ENCODE measurements at regions not wholly inside any gene's neighbourhood (a gene's known extent, or its start where the extent isn't known, plus 50 kb on each side); places are given as distances from the start of the nearest gene placed in this dataset.
"Not testable (repeated sequence)": the region's sequence is repeated elsewhere in the genome, so short reads cannot be mapped to it uniquely, and the experiment has no call there.

DNA sequence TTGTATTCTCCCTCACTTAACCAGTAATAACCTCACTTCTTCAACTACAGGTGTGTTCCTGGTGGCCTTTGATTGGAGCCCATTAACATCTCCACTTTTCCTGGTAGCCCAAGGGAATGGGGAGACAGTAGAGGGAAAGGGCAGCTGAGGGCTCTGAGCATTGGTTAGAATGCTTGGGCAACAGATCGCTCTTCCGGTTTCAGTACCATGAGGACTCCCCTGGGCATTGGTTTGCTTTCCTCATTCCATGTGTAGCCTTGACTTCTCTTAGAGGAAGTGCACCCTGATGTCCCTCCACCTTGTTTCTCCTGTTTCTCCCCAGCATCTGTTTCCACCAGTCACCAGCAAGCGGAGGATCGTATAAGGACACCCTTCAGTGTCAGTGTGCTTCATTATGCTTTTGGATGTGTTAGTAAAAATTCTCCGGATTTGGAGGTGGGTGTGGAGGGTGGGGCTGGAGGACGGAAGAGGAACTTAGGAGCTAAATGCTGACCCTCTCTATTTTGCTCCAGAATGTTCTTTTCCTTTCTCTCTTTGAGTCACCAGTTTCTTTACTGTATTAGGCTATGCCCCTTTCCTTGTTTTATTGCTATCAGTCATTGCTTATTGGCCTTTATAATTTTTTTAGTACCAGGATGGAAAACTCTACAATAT lies 50.6 kb upstream of the ZNG1B start:
- CTCF ChIA-PET; H3K36me3 Mint-ChIP-seq; DNase-seq; H3K4me3 Mint-ChIP-seq; H3K27ac Mint-ChIP-seq; H3K9me3 Mint-ChIP-seq (ENCODE audit: low read depth); ATAC-seq: not testable (repeated sequence)
- Mint-ChIP-seq H3K4me1 (peaks cover 13% of the 10 kb centered on the region), H3K27me3 (peaks cover 43% of the 10 kb centered on the region)

DNA sequence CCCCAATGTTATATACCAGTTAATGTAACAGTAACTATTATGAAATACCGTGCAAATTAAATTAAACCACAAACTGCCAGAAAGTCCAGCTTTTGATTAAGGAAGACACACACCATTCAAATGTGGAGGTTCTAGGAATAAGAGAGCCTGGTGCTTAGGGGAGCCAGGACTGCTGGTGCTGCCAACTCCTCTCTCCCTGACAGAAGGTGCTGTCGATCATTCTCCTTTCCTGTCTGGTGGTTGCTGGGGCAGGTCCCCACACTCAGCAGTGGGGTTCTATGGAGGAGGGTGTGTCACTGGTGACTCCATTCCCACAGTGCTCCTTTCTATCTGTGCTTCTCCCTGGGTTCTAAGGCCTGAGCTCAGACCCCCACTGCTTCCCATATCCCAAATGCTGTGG lies 57.9 kb upstream of the ZNG1B start:
- ATAC-seq; H3K9me3 Mint-ChIP-seq (ENCODE audit: low read depth); H3K27ac Mint-ChIP-seq; H3K36me3 Mint-ChIP-seq; DNase-seq; H3K4me3 Mint-ChIP-seq; H3K4me1 Mint-ChIP-seq: not testable (repeated sequence)
- CTCF ChIA-PET, result interaction anchor here (1.5 to 2.0 kb wide), 2 partner anchors 10 to 131 kb away, joined by 4 to 11 read pairs; no protein-coding TSS in a partner anchor
- peaks cover 32% of the 10 kb centered on the region for H3K27me3 Mint-ChIP-seq

DNA sequence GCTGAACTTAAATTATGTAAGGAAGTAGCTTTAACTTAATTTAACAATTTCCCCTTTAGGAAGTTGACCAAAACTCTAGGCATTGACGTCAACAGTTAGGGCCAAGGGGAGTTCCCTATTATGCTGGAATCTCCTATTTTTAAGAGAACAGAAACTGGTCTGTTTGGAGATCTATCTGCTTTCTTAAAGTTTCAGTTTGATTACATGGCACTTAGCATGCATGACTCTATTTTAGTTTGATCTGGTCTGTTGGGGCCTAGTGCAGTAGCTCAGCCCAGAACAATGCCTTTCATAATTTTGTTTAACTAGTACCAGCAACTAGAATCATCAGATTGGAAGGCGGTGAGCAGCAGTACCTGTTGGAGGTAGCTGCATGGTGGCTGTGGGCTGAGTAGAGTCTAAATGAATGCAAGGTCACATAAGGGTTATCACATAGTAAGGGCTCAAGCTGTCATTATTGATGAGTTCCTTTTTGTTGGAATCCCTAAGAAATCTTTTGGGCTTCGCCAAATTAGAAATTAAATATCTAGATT lies 60.5 kb upstream of the ZNG1B start:
- H3K27me3 Mint-ChIP-seq, result peaks cover 18% of the 10 kb centered on the region
- CTCF ChIA-PET, result interaction anchor here (0.7 to 2.0 kb wide), 3 partner anchors 13 to 151 kb away, joined by 3 to 14 read pairs (median 3); no protein-coding TSS in a partner anchor
- H3K4me1 Mint-ChIP-seq, result peaks cover 15% of the 10 kb centered on the region
- DNase-seq, result no peak
- no peaks in the 10 kb centered on the region for H3K36me3 Mint-ChIP-seq
- no peak for ATAC-seq
- H3K27ac Mint-ChIP-seq, result no peak overlapping the region
- H3K9me3 Mint-ChIP-seq (ENCODE audit: low read depth), result no peaks in the 10 kb centered on the region
- no peak overlapping the region for H3K4me3 Mint-ChIP-seq

DNA sequence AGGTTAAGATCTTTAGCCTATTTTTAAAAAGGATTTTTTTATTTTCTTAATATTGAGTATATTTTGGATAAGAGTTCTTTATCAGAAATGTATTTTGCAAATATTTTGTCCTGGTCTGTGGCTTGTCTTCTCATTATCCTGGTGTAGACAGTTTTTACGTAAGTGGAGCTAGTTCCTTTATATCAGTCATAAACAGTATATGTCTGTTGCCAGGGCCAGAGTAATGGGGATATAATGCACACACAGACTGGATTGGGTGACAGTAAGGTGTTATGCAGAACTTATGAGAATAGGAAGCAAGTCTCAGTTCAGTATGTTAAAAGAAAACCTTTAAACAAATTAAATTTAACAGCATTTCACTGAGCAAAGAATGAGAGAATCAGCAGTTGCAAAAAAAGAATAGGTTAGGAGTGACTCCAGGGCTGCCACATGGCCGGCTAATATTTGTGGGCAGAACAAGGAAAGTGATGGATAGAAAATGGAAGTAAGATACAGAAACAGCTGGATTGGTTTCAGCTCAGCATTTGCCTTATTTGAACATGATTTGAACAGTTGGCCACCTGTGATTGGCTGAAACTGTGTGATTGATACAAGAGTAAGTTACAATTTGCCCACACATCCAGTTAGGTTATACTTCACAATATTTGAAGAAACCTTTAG lies 61.1 kb upstream of the ZNG1B start:
- peaks cover 12% of the 10 kb centered on the region for H3K27me3 Mint-ChIP-seq
- DNase-seq (no peak), ATAC-seq (no peak)
- H3K36me3 Mint-ChIP-seq, result no peaks in the 10 kb centered on the region
- H3K9me3 Mint-ChIP-seq (ENCODE audit: low read depth), result no peaks in the 10 kb centered on the region
- CTCF ChIA-PET, result interaction anchor here (0.7 to 2.0 kb wide), 2 partner anchors 14 to 150 kb away, joined by 3 to 14 read pairs; no protein-coding TSS in a partner anchor
- no peak overlapping the region for H3K27ac Mint-ChIP-seq
- peaks cover 15% of the 10 kb centered on the region for H3K4me1 Mint-ChIP-seq
- H3K4me3 Mint-ChIP-seq, result no peak overlapping the region

DNA sequence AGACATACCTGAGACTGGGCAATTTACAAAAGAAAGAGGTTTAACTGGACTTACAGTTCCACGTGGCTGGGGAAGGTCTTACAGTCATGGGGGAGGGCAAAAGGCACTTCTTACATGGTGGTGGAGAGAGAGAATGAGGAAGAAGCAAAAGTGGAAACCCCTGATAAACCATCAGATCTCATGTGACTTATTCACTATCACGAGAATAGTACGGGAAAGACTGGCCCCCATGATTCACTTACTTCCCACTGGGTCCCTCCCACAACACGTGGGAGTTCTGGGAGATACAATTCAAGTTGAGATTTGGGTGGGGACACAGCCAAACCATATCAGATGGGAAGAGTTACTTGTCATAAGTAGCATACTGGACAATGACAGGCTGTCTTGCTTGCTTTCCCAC lies 62.6 kb upstream of the ZNG1B start:
- Mint-ChIP-seq H3K4me1 (peaks cover 21% of the 10 kb centered on the region), H3K27me3 (peaks cover 12% of the 10 kb centered on the region)
- CTCF ChIA-PET, result interaction anchor here (5.2 to 5.7 kb wide), 2 partner anchors 125 to 175 kb away, joined by 28 to 88 read pairs; no protein-coding TSS in a partner anchor
- H3K4me3 Mint-ChIP-seq; DNase-seq; H3K36me3 Mint-ChIP-seq; ATAC-seq; H3K27ac Mint-ChIP-seq; H3K9me3 Mint-ChIP-seq (ENCODE audit: low read depth): not testable (repeated sequence)

DNA sequence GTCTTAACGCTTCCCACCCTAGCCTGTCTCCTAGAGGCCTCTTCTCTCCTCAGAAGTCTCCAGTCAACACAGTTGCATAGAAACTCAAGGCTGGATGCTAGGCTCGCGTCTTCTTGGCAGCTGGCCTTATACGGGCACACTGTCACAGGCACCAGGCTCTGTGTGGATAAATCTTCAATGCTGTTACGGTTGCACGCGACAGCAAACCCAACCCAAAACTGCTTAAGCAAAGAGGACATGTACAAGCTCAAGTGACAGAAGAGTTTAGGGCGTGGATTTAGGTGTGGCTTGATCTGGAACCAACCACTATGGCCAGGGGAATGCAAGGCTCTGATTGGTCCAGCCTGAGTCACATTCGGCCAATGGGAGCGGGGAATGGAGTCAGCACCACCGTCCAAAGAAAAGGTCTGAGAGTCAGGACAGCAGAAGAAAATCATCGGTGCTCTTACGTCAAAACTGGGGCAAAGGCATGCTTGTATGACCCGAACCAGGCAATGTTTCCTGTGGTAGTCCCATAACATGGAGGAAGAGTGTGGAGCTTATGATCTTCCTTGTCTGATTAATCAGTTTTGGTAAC lies 65.1 kb upstream of the ZNG1B start:
- not testable (repeated sequence) for H3K9me3 Mint-ChIP-seq (ENCODE audit: low read depth); ATAC-seq; H3K36me3 Mint-ChIP-seq; H3K4me3 Mint-ChIP-seq; DNase-seq; H3K27me3 Mint-ChIP-seq; H3K27ac Mint-ChIP-seq
- CTCF ChIA-PET, result interaction anchor here (2.7 to 5.7 kb wide), 5 partner anchors 17 to 292 kb away, joined by 9 to 88 read pairs (median 22); no protein-coding TSS in a partner anchor
- peaks cover 23% of the 10 kb centered on the region for H3K4me1 Mint-ChIP-seq

DNA sequence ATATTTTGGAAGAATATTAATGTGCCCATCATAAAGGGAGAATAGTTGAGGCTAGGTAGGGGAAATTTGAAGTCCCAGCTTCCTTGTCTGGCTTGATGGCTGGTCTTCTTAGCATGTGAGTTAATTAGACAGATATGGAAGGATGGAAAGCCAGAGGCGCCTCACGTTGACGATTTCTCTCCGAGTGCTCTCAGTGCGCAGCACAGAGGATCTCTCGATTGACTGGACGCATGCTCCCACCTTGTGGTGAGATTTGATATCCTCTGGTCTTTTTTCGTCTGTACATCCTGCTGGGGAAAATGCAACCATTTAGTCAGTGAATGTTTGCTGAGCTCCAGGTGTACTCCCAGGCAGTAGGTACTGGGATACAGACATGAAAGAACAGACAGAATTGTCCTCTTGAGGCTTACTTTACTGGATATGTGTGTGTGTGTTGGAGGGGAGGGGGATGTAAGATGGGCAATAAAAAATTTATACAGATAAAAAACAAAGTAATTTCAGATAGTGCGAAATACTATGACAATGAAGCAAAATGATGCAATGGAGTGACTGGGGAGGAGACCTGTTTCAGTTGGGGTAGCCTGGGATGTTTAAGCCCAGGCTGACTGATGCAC lies 66.9 kb upstream of the ZNG1B start:
- no peaks in the 10 kb centered on the region for H3K36me3 Mint-ChIP-seq
- peak; percentile 99 for ATAC-seq
- CTCF ChIA-PET, result interaction anchor here (0.7 to 5.7 kb wide), 27 partner anchors 10 to 429 kb away, joined by 3 to 88 read pairs (median 3); no protein-coding TSS in a partner anchor
- H3K27me3 Mint-ChIP-seq, result peaks cover 10% of the 10 kb centered on the region
- H3K9me3 Mint-ChIP-seq (ENCODE audit: low read depth), result no peaks in the 10 kb centered on the region
- peak; percentile 86 for DNase-seq
- peak overlapping the region; percentile 66 for H3K27ac Mint-ChIP-seq
- no peak overlapping the region for H3K4me3 Mint-ChIP-seq
- H3K4me1 Mint-ChIP-seq, result peaks cover 21% of the 10 kb centered on the region

DNA sequence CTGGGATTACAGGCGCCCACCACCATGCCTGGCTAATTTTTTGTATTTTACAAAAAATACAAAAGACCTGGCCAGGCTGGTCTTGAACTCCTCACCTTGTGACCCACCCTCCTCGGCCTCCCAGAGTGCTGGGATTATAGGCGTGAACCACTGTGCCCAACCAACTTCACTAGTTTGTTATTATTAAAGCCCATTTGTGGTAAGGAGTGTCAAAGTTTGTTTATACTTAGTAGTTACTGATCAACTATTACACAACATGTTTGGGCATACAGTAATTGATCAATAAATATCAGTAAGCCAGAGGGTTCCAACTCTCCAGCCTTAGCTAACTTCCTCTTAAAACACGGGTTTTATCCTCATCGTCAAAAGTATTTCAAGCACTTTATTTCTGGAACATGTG lies 67.5 kb upstream of the ZNG1B start:
- CTCF ChIA-PET, result interaction anchor here (0.9 to 5.7 kb wide), 26 partner anchors 10 to 429 kb away, joined by 3 to 88 read pairs (median 3); no protein-coding TSS in a partner anchor
- no peak overlapping the region for H3K4me3 Mint-ChIP-seq
- ATAC-seq, result no peak
- H3K4me1 Mint-ChIP-seq, result peaks cover 27% of the 10 kb centered on the region
- H3K27me3 Mint-ChIP-seq, result peaks cover 6% of the 10 kb centered on the region
- no peaks in the 10 kb centered on the region for H3K36me3 Mint-ChIP-seq
- no peaks in the 10 kb centered on the region for H3K9me3 Mint-ChIP-seq (ENCODE audit: low read depth)
- no peak overlapping the region for H3K27ac Mint-ChIP-seq
- DNase-seq, result no peak

DNA sequence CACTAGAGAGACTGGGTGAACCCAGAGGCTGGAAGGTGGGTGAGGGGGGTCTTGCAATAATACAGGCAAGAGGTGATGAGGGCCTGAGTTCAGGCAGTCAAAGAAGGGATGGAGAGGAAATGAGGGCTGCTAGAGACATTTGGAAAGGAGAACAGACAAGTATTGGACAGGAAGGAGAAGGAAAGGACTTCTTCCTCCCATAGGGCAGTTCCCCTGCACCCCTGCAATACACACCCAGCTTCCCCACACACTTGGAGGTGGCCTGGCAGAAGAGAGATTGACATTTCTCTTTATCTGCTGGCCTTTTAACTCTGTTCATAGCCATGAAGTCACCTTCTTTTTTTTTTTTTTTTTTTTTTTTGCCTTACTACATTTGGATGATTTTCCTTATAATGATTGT lies 68.9 kb upstream of the ZNG1B start:
- not testable (repeated sequence) for ATAC-seq; H3K4me3 Mint-ChIP-seq; H3K27me3 Mint-ChIP-seq; H3K9me3 Mint-ChIP-seq (ENCODE audit: low read depth); H3K27ac Mint-ChIP-seq; DNase-seq; H3K36me3 Mint-ChIP-seq
- peaks cover 25% of the 10 kb centered on the region for H3K4me1 Mint-ChIP-seq
- CTCF ChIA-PET, result interaction anchor here (1.0 kb wide), 1 partner anchor 115 kb away, joined by 3 read pairs; no protein-coding TSS in a partner anchor

DNA sequence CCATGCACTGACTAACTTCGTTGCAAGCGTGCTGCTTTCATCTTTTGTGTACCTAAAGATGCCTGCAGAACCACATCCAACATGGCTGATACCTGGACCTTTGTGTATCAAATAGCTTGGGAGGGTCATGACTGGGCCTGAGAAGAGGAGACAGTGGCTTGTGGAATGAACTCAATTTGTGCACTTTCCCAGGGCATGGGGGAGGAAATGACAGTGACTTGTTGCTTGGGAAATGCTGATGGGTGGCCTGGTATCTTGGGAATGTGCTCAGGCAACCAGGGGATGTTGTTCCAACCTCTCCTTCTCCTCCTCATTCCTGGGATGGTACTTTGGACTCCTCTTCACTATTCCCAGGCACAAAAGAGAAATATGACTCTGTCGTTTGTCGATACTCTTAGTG lies 70.7 kb upstream of the ZNG1B start:
- H3K27ac Mint-ChIP-seq; H3K4me3 Mint-ChIP-seq; DNase-seq; H3K27me3 Mint-ChIP-seq; H3K9me3 Mint-ChIP-seq (ENCODE audit: low read depth); H3K36me3 Mint-ChIP-seq; ATAC-seq: not testable (repeated sequence)
- CTCF ChIA-PET, result interaction anchor here (0.7 to 1.2 kb wide), 2 partner anchors 117 to 288 kb away, joined by 3 read pairs; no protein-coding TSS in a partner anchor
- peaks cover 32% of the 10 kb centered on the region for H3K4me1 Mint-ChIP-seq

DNA sequence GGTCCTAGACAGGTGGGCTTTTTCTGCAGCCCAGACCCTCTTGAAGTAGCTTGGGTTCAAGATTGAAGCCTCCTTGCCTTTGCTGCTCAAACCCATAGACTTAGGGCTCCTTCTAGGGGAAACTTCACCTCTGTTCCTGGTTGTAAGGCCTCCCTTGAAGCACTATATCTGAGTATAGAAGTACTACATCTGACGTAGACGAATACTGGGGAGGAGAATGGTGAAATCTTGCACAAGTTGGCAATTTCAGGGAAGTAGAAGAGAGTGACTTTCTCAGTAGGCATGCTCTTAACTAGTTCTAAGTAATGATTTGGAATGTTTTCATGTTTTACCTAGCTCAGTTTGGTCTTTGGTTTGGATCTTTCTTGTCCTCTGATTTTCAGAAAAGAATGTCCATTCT lies 71.7 kb upstream of the ZNG1B start:
- not testable (repeated sequence) for H3K4me3 Mint-ChIP-seq; H3K9me3 Mint-ChIP-seq (ENCODE audit: low read depth); ATAC-seq; DNase-seq; H3K36me3 Mint-ChIP-seq; H3K27me3 Mint-ChIP-seq; H3K27ac Mint-ChIP-seq
- CTCF ChIA-PET, result interaction anchor here (1.0 to 2.8 kb wide), 8 partner anchors 24 to 287 kb away, joined by 3 to 20 read pairs (median 4); no protein-coding TSS in a partner anchor
- H3K4me1 Mint-ChIP-seq, result peaks cover 41% of the 10 kb centered on the region

DNA sequence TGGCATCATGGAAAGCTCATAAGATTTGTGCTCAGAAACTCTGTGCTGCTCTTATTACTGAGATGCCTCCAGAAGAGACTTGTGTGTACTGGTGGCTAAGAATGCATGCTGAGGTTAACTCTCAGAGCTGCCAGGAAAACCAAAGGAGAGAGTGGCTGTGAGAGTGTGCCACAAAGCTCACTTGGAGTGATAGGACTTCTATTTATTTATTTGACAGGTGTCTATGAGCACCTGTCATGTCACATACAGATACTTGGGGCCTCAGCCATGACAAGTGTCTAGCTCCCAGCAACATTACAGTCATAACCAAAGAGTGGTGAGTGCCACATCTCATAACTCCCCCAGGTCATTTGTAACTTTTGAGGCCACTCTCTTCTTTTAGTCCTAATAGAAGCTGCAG lies 72.2 kb upstream of the ZNG1B start:
- H3K4me1 Mint-ChIP-seq, result peaks cover 42% of the 10 kb centered on the region
- H3K9me3 Mint-ChIP-seq (ENCODE audit: low read depth); H3K27me3 Mint-ChIP-seq; H3K27ac Mint-ChIP-seq; H3K36me3 Mint-ChIP-seq; DNase-seq; H3K4me3 Mint-ChIP-seq: not testable (repeated sequence)
- CTCF ChIA-PET, result interaction anchor here (1.0 to 2.8 kb wide), 8 partner anchors 25 to 285 kb away, joined by 4 to 20 read pairs (median 4); no protein-coding TSS in a partner anchor
- peak; percentile 58 for ATAC-seq

DNA sequence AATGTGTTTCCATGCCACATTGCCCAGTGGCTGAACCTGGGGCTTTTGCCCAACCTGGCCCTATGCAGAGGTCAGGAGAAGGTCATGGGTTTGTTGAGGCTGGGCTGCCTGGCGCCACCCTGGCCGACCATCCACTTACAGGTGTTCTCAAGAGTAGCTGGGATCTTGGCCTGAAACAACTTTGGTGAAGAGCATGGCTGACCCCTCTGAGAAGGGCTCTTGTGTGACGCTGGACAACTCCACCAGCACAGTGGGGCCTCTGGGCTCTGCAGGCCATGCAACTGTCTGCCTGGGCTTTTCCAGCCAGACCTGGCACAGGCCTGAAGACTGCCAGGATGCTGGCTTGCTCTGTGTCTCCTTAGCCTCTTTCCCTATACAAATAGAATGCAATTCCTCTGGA lies 76.4 kb upstream of the ZNG1B start:
- Mint-ChIP-seq H3K9me3 (ENCODE audit: low read depth) (no peaks in the 10 kb centered on the region), H3K27ac (no peak overlapping the region), H3K4me1 (peaks cover 68% of the 10 kb centered on the region), H3K36me3 (no peaks in the 10 kb centered on the region), H3K4me3 (no peak overlapping the region), H3K27me3 (no peaks in the 10 kb centered on the region)
- no peak for DNase-seq
- ATAC-seq, result no peak
- CTCF ChIA-PET, result interaction anchor here (1.0 to 2.3 kb wide), 5 partner anchors 9 to 281 kb away, joined by 3 to 8 read pairs (median 6); no protein-coding TSS in a partner anchor

Data from activated CD8-positive, alpha-beta memory T cell treated with anti-CD3 and anti-CD28 coated beads, Interleukin-2, amount 10 ng/mL, durations not matched to agents 7 days and 5 days (primary cell).